ENCODE measurements at regions not wholly inside any gene's neighbourhood (a gene's known extent, or its start where the extent isn't known, plus 50 kb on each side); places are given as distances from the start of the nearest gene placed in this dataset.

- H3K36me3 ChIP-seq (ENCODE audit: control insufficient read depth, insufficient read depth, low read length): no peaks in the 10 kb centered on the region
- ChIA-PET POLR2A (no interaction called here), CTCF (interaction anchor here (2.0 kb wide), 1 partner anchor 13 kb away, joined by 6 read pairs; no protein-coding TSS in a partner anchor)
- no peak overlapping the region for H3K4me3 ChIP-seq (ENCODE audit: low read depth, low read length)
- H3K27me3 Mint-ChIP-seq (ENCODE audit: insufficient read depth, unreplicated experiment): peaks cover 5% of the 10 kb centered on the region
- intact Hi-C loops (cut with micrococcal nuclease; ENCODE audit: unreplicated experiment): no loop called here
- H3K9me3 ChIP-seq: no peaks in the 10 kb centered on the region
- H3K9me3 Mint-ChIP-seq (ENCODE audit: unreplicated experiment): no peaks in the 10 kb centered on the region
- peaks cover 8% of the 10 kb centered on the region for H3K4me1 ChIP-seq
- H3K27me3 ChIP-seq (replicated peaks; ENCODE audit: control insufficient read depth, insufficient read depth, low read length): no peaks in the 10 kb centered on the region
- no peaks in the 10 kb centered on the region for H3K4me1 Mint-ChIP-seq (ENCODE audit: low read depth, unreplicated experiment)
- BruUV-seq (replicated peaks): no TSS peak
- H3K4me3 Mint-ChIP-seq (ENCODE audit: unreplicated experiment): no peak overlapping the region
- H3K36me3 Mint-ChIP-seq (ENCODE audit: insufficient read depth, unreplicated experiment): no peaks in the 10 kb centered on the region
- no peak for TF ChIP-seq CTCF (IDR thresholded peaks at IDR 0.05; ENCODE audit: insufficient read depth in 1 of 2, low read depth in 1 of 2, low read length in 1 of 2, severe bottlenecking in 1 of 2, unreplicated experiment in 1 of 2)
- DNase-seq: no peak
- H3K27ac Mint-ChIP-seq (ENCODE audit: unreplicated experiment): no peak overlapping the region
Measured at GRCh38 chr10:64054392-64054791, 533.2 kb downstream of the REEP3 start.

DNA sequence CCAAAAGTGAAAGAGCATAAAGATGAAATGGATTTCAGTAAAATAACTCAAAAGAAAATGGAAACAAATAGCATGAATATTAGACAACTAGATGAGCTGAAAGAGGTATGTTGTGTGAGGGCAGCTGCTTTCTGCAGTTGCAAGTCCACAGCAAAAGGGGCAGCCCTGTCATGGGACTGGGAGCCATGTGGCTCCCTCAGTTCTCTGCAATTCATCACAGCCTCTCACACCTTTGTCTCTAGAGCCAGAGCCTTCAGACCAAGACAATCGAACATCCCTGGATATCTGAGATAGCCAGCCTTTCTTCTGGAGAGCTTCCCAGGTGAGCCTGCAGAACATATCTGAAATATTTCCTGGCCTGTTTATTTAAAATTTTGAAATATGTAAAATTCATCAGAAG lies 538.7 kb downstream of the REEP3 start:
- no peaks in the 10 kb centered on the region for H3K4me1 Mint-ChIP-seq (ENCODE audit: low read depth, unreplicated experiment)
- CTCF ChIA-PET: no interaction called here

GRCh38 chr10:64060389-64060788 lies 539.2 kb downstream of the REEP3 start:
- intact Hi-C loops (cut with micrococcal nuclease; ENCODE audit: unreplicated experiment): no loop called here
- no peaks in the 10 kb centered on the region for H3K4me1 Mint-ChIP-seq (ENCODE audit: low read depth, unreplicated experiment)
- POLR2A ChIA-PET: no interaction called here

More for the DNA sequence above, 538.7 kb downstream of the REEP3 start:
- Mint-ChIP-seq H3K36me3 (ENCODE audit: insufficient read depth, unreplicated experiment) (no peaks in the 10 kb centered on the region), H3K27ac (ENCODE audit: unreplicated experiment) (no peak overlapping the region), H3K27me3 (ENCODE audit: insufficient read depth, unreplicated experiment) (peaks cover 23% of the 10 kb centered on the region), H3K9me3 (ENCODE audit: unreplicated experiment) (no peaks in the 10 kb centered on the region), H3K4me3 (ENCODE audit: unreplicated experiment) (no peak overlapping the region)
- intact Hi-C loops (cut with micrococcal nuclease; ENCODE audit: unreplicated experiment): no loop called here
- H3K4me3 ChIP-seq (ENCODE audit: low read depth, low read length): no peak overlapping the region
- no peaks in the 10 kb centered on the region for H3K9me3 ChIP-seq
- H3K4me1 ChIP-seq: no peaks in the 10 kb centered on the region
- POLR2A ChIA-PET: no interaction called here
- H3K36me3 ChIP-seq (ENCODE audit: control insufficient read depth, insufficient read depth, low read length): no peaks in the 10 kb centered on the region
- no peak for TF ChIP-seq CTCF (IDR thresholded peaks at IDR 0.05; ENCODE audit: insufficient read depth in 1 of 2, low read depth in 1 of 2, low read length in 1 of 2, severe bottlenecking in 1 of 2, unreplicated experiment in 1 of 2)
- BruUV-seq (replicated peaks): no TSS peak
- DNase-seq: no peak
- H3K27me3 ChIP-seq (replicated peaks; ENCODE audit: control insufficient read depth, insufficient read depth, low read length): no peaks in the 10 kb centered on the region

More at GRCh38 chr10:64060389-64060788, 539.2 kb downstream of the REEP3 start:
- TF ChIP-seq CTCF (IDR thresholded peaks at IDR 0.05; ENCODE audit: insufficient read depth in 1 of 2, low read depth in 1 of 2, low read length in 1 of 2, severe bottlenecking in 1 of 2, unreplicated experiment in 1 of 2): no peak
- no peaks in the 10 kb centered on the region for H3K27me3 ChIP-seq (replicated peaks; ENCODE audit: control insufficient read depth, insufficient read depth, low read length)
- H3K4me3 Mint-ChIP-seq (ENCODE audit: unreplicated experiment): no peak overlapping the region
- no peaks in the 10 kb centered on the region for H3K4me1 ChIP-seq
- H3K9me3 Mint-ChIP-seq (ENCODE audit: unreplicated experiment): no peaks in the 10 kb centered on the region
- no peaks in the 10 kb centered on the region for H3K9me3 ChIP-seq
- H3K36me3 ChIP-seq (ENCODE audit: control insufficient read depth, insufficient read depth, low read length): no peaks in the 10 kb centered on the region
- H3K27me3 Mint-ChIP-seq (ENCODE audit: insufficient read depth, unreplicated experiment): peaks cover 23% of the 10 kb centered on the region
- H3K4me3 ChIP-seq (ENCODE audit: low read depth, low read length): no peak overlapping the region
- no peak for DNase-seq
- H3K27ac Mint-ChIP-seq (ENCODE audit: unreplicated experiment): no peak overlapping the region
- CTCF ChIA-PET: no interaction called here
- no TSS peak for BruUV-seq (replicated peaks)
- no peaks in the 10 kb centered on the region for H3K36me3 Mint-ChIP-seq (ENCODE audit: insufficient read depth, unreplicated experiment)

Measured in Caco-2 (cell line).